Right cardiac atrium (tissue), 5 donors: ENCODE measurements at regions not wholly inside any gene's neighbourhood (a gene's known extent, or its start where the extent isn't known, plus 50 kb on each side); places are given as distances from the start of the nearest gene placed in this dataset.

Source experiments
- ATAC-seq, 2 donors: fragments of 200-7000 bp; cut with Tn5 transposase; one replicate each; pipeline versions ENCODE4 v1.8.0 to v1.9.1; 2020; ENCODE audit warnings: moderate library complexity in 2 of 2, mild to moderate bottlenecking in 1 of 2
- DNase-seq, 3 donors: peaks; one replicate each; pipeline ENCODE4 v3.0.0-alpha.2; 2020
- H3K27ac ChIP-seq: one replicate; pipeline ENCODE4 v1.5.1; 2013; ENCODE audit warnings: mild to moderate bottlenecking, low read length, control low read depth, moderate library complexity
- H3K27me3 ChIP-seq: one replicate; pipeline ENCODE4 v1.6.1; 2013; ENCODE audit not compliant: control insufficient read depth, insufficient read depth
- H3K4me1 ChIP-seq: one replicate; pipeline ENCODE4 v1.6.1; 2013; ENCODE audit warnings: low read length; ENCODE audit not compliant: control insufficient read depth, insufficient read depth
- H3K4me3 ChIP-seq: one replicate; pipeline ENCODE4 v1.5.1; 2013; ENCODE audit warnings: low read length, control low read depth
- H3K9me3 ChIP-seq: one replicate; pipeline ENCODE4 v1.6.1; 2013; ENCODE audit warnings: low read length; ENCODE audit not compliant: control insufficient read depth
- WGBS: extraction: QIAGEN DNeasy Blood & Tissue Kit; methylation state at CpG from one replicate; pipeline ENCODE4 v1.1.7; 2013; 5-methylcytosine and 5-hydroxymethylcytosine counted together
- intact Hi-C, 4 donors: fragments of 100-400 bp; cut with DNase I; formaldehyde crosslinking; loops; one replicate each; pipeline versions ENCODE4 v1.11.0 to v1.14.0; 2022 to 2023
- donor health status: healthy with polysubstance abuse.
- donor health status: DM: no; HTN: yes; CAD: no.
- donor health status: DM: no; HTN: no; CAD: no.
- donor health status: DM: no; HTN: yes; CAD: no; lungs with severe emphysema.
- donor health status: DM: yes; HTN: yes; CAD: no.

GRCh38 chrX:23525531-23525930 is 141.8 kb upstream of the PRDX4 start:
- intact Hi-C loops: no loop called here

GRCh38 chrX:23540532-23540931 is 126.8 kb upstream of the PRDX4 start:
- Histone ChIP-seq H3K27ac (no peak overlapping the region), H3K27me3 (no peaks in the 10 kb centered on the region), H3K4me3 (no peak overlapping the region), H3K4me1 (no peaks in the 10 kb centered on the region), H3K9me3 (no peaks in the 10 kb centered on the region)
- intact Hi-C loops: no loop called here
- WGBS: 90% methylated on average over 9 of the region's 9 CpGs
- DNase-seq (no peak), ATAC-seq (no peak)

More at GRCh38 chrX:23525531-23525930, 141.8 kb upstream of the PRDX4 start:
- Histone ChIP-seq H3K9me3 (no peaks in the 10 kb centered on the region), H3K27ac (no peak overlapping the region), H3K4me3 (no peak overlapping the region), H3K27me3 (no peaks in the 10 kb centered on the region), H3K4me1 (no peaks in the 10 kb centered on the region)
- DNase-seq (no peak), ATAC-seq (no peak)
- 82% methylated on average over 1 of the region's 1 CpG for WGBS

GRCh38 chrX:23548164-23548563 is 119.1 kb upstream of the PRDX4 start:
- WGBS: 85% methylated on average over 5 of the region's 5 CpGs
- Histone ChIP-seq H3K4me1 (no peaks in the 10 kb centered on the region), H3K27ac (no peak overlapping the region), H3K27me3 (no peaks in the 10 kb centered on the region), H3K4me3 (no peak overlapping the region), H3K9me3 (no peaks in the 10 kb centered on the region)
- no peak for DNase-seq
- no peak for ATAC-seq
- intact Hi-C loops: no loop called here

- intact Hi-C loops: no loop called here
- peak in 1 of 2 donors; percentile 72 for ATAC-seq
Observed at GRCh38 chrX:23552303-23552702, 115.0 kb upstream of the PRDX4 start.

GRCh38 chrX:23554304-23554703 is 113.0 kb upstream of the PRDX4 start:
- Histone ChIP-seq H3K27me3 (no peaks in the 10 kb centered on the region), H3K27ac (no peak overlapping the region), H3K4me1 (no peaks in the 10 kb centered on the region), H3K4me3 (no peak overlapping the region), H3K9me3 (no peaks in the 10 kb centered on the region)
- intact Hi-C loops: no loop called here
- no peak for ATAC-seq
- no peak for DNase-seq
- WGBS: 6% methylated on average over 3 of the region's 3 CpGs

More at GRCh38 chrX:23552303-23552702, 115.0 kb upstream of the PRDX4 start:
- H3K4me3 ChIP-seq: no peak overlapping the region
- no peak overlapping the region for H3K27ac ChIP-seq
- no peaks in the 10 kb centered on the region for H3K27me3 ChIP-seq
- no peaks in the 10 kb centered on the region for H3K9me3 ChIP-seq
- DNase-seq: no peak
- H3K4me1 ChIP-seq: no peaks in the 10 kb centered on the region

GRCh38 chrX:23557070-23557469 is 110.2 kb upstream of the PRDX4 start:
- Histone ChIP-seq H3K27me3 (no peaks in the 10 kb centered on the region), H3K9me3 (no peaks in the 10 kb centered on the region), H3K4me1 (no peaks in the 10 kb centered on the region), H3K4me3 (no peak overlapping the region), H3K27ac (no peak overlapping the region)
- intact Hi-C loops: no loop called here
- no peak for ATAC-seq
- 59% methylated on average over 5 of the region's 5 CpGs for WGBS
- no peak for DNase-seq

GRCh38 chrX:23559975-23560374 is 107.3 kb upstream of the PRDX4 start:
- Histone ChIP-seq H3K9me3 (no peaks in the 10 kb centered on the region), H3K27ac (no peak overlapping the region), H3K4me1 (no peaks in the 10 kb centered on the region), H3K4me3 (no peak overlapping the region), H3K27me3 (no peaks in the 10 kb centered on the region)
- WGBS: 88% methylated on average over 1 of the region's 1 CpG
- intact Hi-C loops: no loop called here
- no peak for ATAC-seq
- DNase-seq: no peak

GRCh38 chrX:23570674-23571343 is 96.5 kb upstream of the PRDX4 start:
- WGBS: 77% methylated on average over 2 of the region's 2 CpGs
- no peak for ATAC-seq
- intact Hi-C loops: no loop called here

GRCh38 chrX:23575281-23575680 is 92.0 kb upstream of the PRDX4 start:
- no peaks in the 10 kb centered on the region for H3K27me3 ChIP-seq
- ATAC-seq (no peak), DNase-seq (no peak)
- H3K4me1 ChIP-seq: no peaks in the 10 kb centered on the region
- H3K4me3 ChIP-seq: no peak overlapping the region
- H3K27ac ChIP-seq: no peak overlapping the region
- intact Hi-C loops: no loop called here
- H3K9me3 ChIP-seq: no peaks in the 10 kb centered on the region

More at GRCh38 chrX:23570674-23571343, 96.5 kb upstream of the PRDX4 start:
- DNase-seq: no peak
- Histone ChIP-seq H3K4me1 (no peaks in the 10 kb centered on the region), H3K27me3 (no peaks in the 10 kb centered on the region), H3K27ac (no peak overlapping the region), H3K9me3 (no peaks in the 10 kb centered on the region), H3K4me3 (no peak overlapping the region)

GRCh38 chrX:23578079-23578478 is 89.2 kb upstream of the PRDX4 start:
- ATAC-seq: no peak
- H3K4me3 ChIP-seq: no peak overlapping the region
- 81% methylated on average over 1 of the region's 1 CpG for WGBS

GRCh38 chrX:23589496-23589895 is 77.8 kb upstream of the PRDX4 start:
- Histone ChIP-seq H3K27me3 (no peaks in the 10 kb centered on the region), H3K4me1 (no peaks in the 10 kb centered on the region), H3K27ac (no peak overlapping the region), H3K9me3 (no peaks in the 10 kb centered on the region), H3K4me3 (no peak overlapping the region)
- intact Hi-C loops: no loop called here
- ATAC-seq: no peak
- WGBS: 69% methylated on average over 4 of the region's 4 CpGs
- DNase-seq: no peak

More at GRCh38 chrX:23578079-23578478, 89.2 kb upstream of the PRDX4 start:
- intact Hi-C loops: no loop called here
- DNase-seq: no peak
- Histone ChIP-seq H3K27ac (no peak overlapping the region), H3K9me3 (no peaks in the 10 kb centered on the region), H3K27me3 (no peaks in the 10 kb centered on the region), H3K4me1 (no peaks in the 10 kb centered on the region)

- Histone ChIP-seq H3K4me3 (no peak overlapping the region), H3K4me1 (no peaks in the 10 kb centered on the region), H3K9me3 (no peaks in the 10 kb centered on the region), H3K27me3 (no peaks in the 10 kb centered on the region), H3K27ac (no peak overlapping the region)
- peak in 1 of 3 donors; percentile 37 for DNase-seq
- 89% methylated on average over 5 of the region's 5 CpGs for WGBS
- ATAC-seq: no peak
- intact Hi-C loops: no loop called here
Observed at GRCh38 chrX:23592741-23593140, 74.6 kb upstream of the PRDX4 start.
